ENCODE measurements at regions not wholly inside any gene's neighbourhood (a gene's known extent, or its start where the extent isn't known, plus 50 kb on each side); places are given as distances from the start of the nearest gene placed in this dataset.

DNA sequence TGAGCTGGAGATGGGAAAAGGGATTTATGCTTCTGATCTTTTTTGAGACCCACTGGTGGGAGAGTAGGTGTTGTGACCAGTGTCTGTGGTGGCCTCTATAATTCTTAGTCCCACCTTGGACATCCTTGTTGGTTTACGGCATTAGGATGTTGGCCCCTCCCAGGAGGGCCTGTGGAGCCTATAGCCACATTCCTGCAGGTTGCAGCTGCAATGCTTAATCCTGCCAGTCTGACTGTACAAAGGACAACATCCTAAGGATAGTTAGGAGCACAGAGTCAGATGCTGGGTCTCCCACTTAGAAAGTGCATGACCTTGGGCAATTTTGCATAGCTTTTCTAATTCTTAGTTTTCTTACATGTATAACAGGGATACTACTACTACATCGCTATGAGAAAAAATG, 150.9 kb upstream of the SLC38A2 start:
- no peaks in the 10 kb centered on the region for H3K4me1 ChIP-seq (ENCODE audit: control insufficient read depth in 1 of 2, insufficient read depth in 2 of 2, low read length in 2 of 2)
- H3K4me3 ChIP-seq (replicated peaks in 1 of 3; ENCODE audit: low read depth in 2 of 3, low read length in 3 of 3) = no peak overlapping the region
- TF ChIP-seq, protein P1, sequence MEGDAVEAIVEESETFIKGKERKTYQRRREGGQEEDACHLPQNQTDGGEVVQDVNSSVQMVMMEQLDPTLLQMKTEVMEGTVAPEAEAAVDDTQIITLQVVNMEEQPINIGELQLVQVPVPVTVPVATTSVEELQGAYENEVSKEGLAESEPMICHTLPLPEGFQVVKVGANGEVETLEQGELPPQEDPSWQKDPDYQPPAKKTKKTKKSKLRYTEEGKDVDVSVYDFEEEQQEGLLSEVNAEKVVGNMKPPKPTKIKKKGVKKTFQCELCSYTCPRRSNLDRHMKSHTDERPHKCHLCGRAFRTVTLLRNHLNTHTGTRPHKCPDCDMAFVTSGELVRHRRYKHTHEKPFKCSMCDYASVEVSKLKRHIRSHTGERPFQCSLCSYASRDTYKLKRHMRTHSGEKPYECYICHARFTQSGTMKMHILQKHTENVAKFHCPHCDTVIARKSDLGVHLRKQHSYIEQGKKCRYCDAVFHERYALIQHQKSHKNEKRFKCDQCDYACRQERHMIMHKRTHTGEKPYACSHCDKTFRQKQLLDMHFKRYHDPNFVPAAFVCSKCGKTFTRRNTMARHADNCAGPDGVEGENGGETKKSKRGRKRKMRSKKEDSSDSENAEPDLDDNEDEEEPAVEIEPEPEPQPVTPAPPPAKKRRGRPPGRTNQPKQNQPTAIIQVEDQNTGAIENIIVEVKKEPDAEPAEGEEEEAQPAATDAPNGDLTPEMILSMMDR (IDR thresholded peaks at IDR 0.05) = no peak
- H3K79me2 ChIP-seq (ENCODE audit: insufficient read depth, low read length) = no peaks in the 10 kb centered on the region
- no peak overlapping the region for H3K4me3 Mint-ChIP-seq
- H3K4me2 ChIP-seq (replicated peaks; ENCODE audit: extremely low read depth, low read length, poor library complexity, severe bottlenecking) = no peak overlapping the region
- no peaks in the 10 kb centered on the region for H3K9me3 ChIP-seq (replicated peaks in 1 of 2; ENCODE audit: control insufficient read depth in 1 of 2, insufficient read depth in 1 of 2, low read length in 2 of 2)
- peaks cover 0 to 2% (median 0%) of the 10 kb centered on the region in 3 donors for H3K27me3 Mint-ChIP-seq (ENCODE audit: low read depth in 3 of 3)
- intact Hi-C loops (cut with micrococcal nuclease) = no loop called here
- H3K36me3 Mint-ChIP-seq = peaks cover 4 to 5% of the 10 kb centered on the region in 2 donors
- H2AFZ ChIP-seq (ENCODE audit: insufficient read depth, low read depth, low read length, poor library complexity, severe bottlenecking) = no peak overlapping the region
- no peak overlapping the region for H3K9ac ChIP-seq (ENCODE audit: insufficient read depth, low read length, poor library complexity, severe bottlenecking)
- H3K27ac ChIP-seq (ENCODE audit: low read depth in 1 of 2, low read length in 2 of 2) = no peak overlapping the region
- H3K9me3 Mint-ChIP-seq = peaks cover 0 to 11% (median 3%) of the 10 kb centered on the region in 7 donors
- peaks cover 8% of the 10 kb centered on the region for H3K4me1 Mint-ChIP-seq
- no peak overlapping the region for H3K27ac Mint-ChIP-seq
- H4K20me1 ChIP-seq (ENCODE audit: insufficient read depth, low read length) = no peaks in the 10 kb centered on the region
- 100% methylated on average over 1 of the region's 2 CpGs for WGBS (ENCODE audit: insufficient coverage)
- no peak for DNase-seq
- H3K27me3 ChIP-seq (ENCODE audit: control insufficient read depth in 2 of 2, insufficient read depth in 2 of 2, low read length in 2 of 2) = no peaks in the 10 kb centered on the region
- H3K36me3 ChIP-seq (replicated peaks in 1 of 2; ENCODE audit: control insufficient read depth in 1 of 2, insufficient read depth in 2 of 2, low read length in 2 of 2) = no peaks in the 10 kb centered on the region

GRCh38 chr12:46522071-46522470, 149.5 kb upstream of the SLC38A2 start:
- Mint-ChIP-seq H3K9me3 (peaks cover 0 to 5% (median 0%) of the 10 kb centered on the region in 7 donors), H3K4me1 (peaks cover 12% of the 10 kb centered on the region), H3K36me3 (peaks cover 1 to 5% of the 10 kb centered on the region in 2 donors), H3K27ac (no peak overlapping the region), H3K4me3 (no peak overlapping the region), H3K27me3 (ENCODE audit: low read depth in 3 of 3) (peaks cover 0 to 2% (median 0%) of the 10 kb centered on the region in 3 donors)
- Histone ChIP-seq H3K4me1 (ENCODE audit: control insufficient read depth in 1 of 2, insufficient read depth in 2 of 2, low read length in 2 of 2) (no peaks in the 10 kb centered on the region), H3K27ac (ENCODE audit: low read depth in 1 of 2, low read length in 2 of 2) (no peak overlapping the region), H2AFZ (ENCODE audit: insufficient read depth, low read depth, low read length, poor library complexity, severe bottlenecking) (no peak overlapping the region), H3K4me3 (replicated peaks in 1 of 3; ENCODE audit: low read depth in 2 of 3, low read length in 3 of 3) (no peak overlapping the region), H3K4me2 (replicated peaks; ENCODE audit: extremely low read depth, low read length, poor library complexity, severe bottlenecking) (no peak overlapping the region), H3K27me3 (ENCODE audit: control insufficient read depth in 2 of 2, insufficient read depth in 2 of 2, low read length in 2 of 2) (no peaks in the 10 kb centered on the region), H3K79me2 (ENCODE audit: insufficient read depth, low read length) (no peaks in the 10 kb centered on the region), H4K20me1 (ENCODE audit: insufficient read depth, low read length) (no peaks in the 10 kb centered on the region), H3K9ac (ENCODE audit: insufficient read depth, low read length, poor library complexity, severe bottlenecking) (no peak overlapping the region), H3K36me3 (replicated peaks in 1 of 2; ENCODE audit: control insufficient read depth in 1 of 2, insufficient read depth in 2 of 2, low read length in 2 of 2) (no peaks in the 10 kb centered on the region), H3K9me3 (replicated peaks in 1 of 2; ENCODE audit: control insufficient read depth in 1 of 2, insufficient read depth in 1 of 2, low read length in 2 of 2) (no peaks in the 10 kb centered on the region)
- no CpG with 5 or more reads among the region's 1 CpG for WGBS (ENCODE audit: insufficient coverage)
- TF ChIP-seq, protein P1 (IDR thresholded peaks at IDR 0.05) = no peak
- intact Hi-C loops (cut with micrococcal nuclease) = no loop called here
- no peak for DNase-seq

Measured in CD14-positive monocyte (primary cell).